ENCODE measurements at regions not wholly inside any gene's neighbourhood (a gene's known extent, or its start where the extent isn't known, plus 50 kb on each side); places are given as distances from the start of the nearest gene placed in this dataset.

DNA sequence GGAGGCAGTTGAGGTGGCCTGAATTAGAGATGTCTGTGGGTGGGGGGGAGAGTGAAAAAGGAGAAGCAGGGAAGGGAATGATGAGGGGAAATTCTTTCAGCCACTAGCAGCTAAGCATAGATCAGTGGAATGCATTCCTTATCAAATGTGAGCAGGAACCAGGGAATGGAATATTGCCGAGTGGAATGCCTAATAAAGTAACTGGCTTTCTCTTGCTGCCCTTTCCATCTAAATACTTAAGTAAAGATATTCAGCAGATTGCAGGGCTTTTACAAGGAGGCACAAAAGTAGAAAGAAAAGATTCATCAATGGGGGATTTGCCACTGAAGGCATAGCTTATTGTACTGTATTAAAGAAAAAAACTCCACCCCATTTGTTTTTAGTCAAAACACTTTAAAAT, 263.0 kb upstream of the RPS6KA3 start (continued):
- TF ChIP-seq GTF2I (CRISPR knock-in tag; conservative IDR thresholded peaks at IDR 0.05), result no peak
- TF ChIP-seq, protein P1, sequence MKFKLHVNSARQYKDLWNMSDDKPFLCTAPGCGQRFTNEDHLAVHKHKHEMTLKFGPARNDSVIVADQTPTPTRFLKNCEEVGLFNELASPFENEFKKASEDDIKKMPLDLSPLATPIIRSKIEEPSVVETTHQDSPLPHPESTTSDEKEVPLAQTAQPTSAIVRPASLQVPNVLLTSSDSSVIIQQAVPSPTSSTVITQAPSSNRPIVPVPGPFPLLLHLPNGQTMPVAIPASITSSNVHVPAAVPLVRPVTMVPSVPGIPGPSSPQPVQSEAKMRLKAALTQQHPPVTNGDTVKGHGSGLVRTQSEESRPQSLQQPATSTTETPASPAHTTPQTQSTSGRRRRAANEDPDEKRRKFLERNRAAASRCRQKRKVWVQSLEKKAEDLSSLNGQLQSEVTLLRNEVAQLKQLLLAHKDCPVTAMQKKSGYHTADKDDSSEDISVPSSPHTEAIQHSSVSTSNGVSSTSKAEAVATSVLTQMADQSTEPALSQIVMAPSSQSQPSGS (CRISPR knock-in tag; IDR thresholded peaks at IDR 0.05; ENCODE audit: borderline replicate concordance, low read depth), result no peak
- TF ChIP-seq NR2C2 (CRISPR knock-in tag; IDR thresholded peaks at IDR 0.05), result no peak
- no peak for TF ChIP-seq ETV6 (CRISPR knock-in tag; IDR thresholded peaks at IDR 0.05)
- no peak for TF ChIP-seq TEAD1 (CRISPR knock-in tag; IDR thresholded peaks at IDR 0.05)
- TF ChIP-seq RORB (CRISPR knock-in tag; IDR thresholded peaks at IDR 0.05), result no peak
- TF ChIP-seq, protein P2, sequence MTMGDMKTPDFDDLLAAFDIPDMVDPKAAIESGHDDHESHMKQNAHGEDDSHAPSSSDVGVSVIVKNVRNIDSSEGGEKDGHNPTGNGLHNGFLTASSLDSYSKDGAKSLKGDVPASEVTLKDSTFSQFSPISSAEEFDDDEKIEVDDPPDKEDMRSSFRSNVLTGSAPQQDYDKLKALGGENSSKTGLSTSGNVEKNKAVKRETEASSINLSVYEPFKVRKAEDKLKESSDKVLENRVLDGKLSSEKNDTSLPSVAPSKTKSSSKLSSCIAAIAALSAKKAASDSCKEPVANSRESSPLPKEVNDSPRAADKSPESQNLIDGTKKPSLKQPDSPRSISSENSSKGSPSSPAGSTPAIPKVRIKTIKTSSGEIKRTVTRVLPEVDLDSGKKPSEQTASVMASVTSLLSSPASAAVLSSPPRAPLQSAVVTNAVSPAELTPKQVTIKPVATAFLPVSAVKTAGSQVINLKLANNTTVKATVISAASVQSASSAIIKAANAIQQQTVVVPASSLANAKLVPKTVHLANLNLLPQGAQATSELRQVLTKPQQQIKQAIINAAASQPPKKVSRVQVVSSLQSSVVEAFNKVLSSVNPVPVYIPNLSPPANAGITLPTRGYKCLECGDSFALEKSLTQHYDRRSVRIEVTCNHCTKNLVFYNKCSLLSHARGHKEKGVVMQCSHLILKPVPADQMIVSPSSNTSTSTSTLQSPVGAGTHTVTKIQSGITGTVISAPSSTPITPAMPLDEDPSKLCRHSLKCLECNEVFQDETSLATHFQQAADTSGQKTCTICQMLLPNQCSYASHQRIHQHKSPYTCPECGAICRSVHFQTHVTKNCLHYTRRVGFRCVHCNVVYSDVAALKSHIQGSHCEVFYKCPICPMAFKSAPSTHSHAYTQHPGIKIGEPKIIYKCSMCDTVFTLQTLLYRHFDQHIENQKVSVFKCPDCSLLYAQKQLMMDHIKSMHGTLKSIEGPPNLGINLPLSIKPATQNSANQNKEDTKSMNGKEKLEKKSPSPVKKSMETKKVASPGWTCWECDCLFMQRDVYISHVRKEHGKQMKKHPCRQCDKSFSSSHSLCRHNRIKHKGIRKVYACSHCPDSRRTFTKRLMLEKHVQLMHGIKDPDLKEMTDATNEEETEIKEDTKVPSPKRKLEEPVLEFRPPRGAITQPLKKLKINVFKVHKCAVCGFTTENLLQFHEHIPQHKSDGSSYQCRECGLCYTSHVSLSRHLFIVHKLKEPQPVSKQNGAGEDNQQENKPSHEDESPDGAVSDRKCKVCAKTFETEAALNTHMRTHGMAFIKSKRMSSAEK (CRISPR knock-in tag; IDR thresholded peaks at IDR 0.05; ENCODE audit: borderline replicate concordance), result no peak
- TF ChIP-seq ZNF416 (CRISPR knock-in tag; IDR thresholded peaks at IDR 0.05), result no peak
- no peak for TF ChIP-seq EMX1 (CRISPR knock-in tag; IDR thresholded peaks at IDR 0.05)

DNA sequence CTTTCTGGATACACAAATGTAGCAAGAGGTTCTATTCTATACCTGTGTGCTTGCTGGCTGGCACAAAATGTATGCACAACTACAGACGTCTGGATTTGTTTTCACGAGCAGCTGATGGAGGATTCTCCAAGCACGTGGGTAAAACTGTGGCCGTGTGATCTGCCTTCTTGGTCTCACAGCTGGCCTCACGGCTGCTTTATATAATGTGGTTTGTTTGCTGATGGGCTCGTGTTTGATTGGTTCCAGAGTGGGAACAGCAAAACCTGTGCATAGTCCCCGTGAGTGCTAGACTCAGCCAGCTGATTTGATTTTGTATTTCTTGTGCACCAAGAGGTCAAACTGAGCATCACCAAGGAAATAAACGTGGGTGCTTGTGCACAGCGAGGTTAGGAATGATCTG, 262.6 kb upstream of the RPS6KA3 start:
- DNase-seq (ENCODE audit: low spot score) (no peak), ATAC-seq (no peak)
- ChIA-PET POLR2A (no interaction called here), CTCF (interaction anchor here (0.9 to 3.1 kb wide), 7 partner anchors 9 to 1196 kb away, joined by 3 to 18 read pairs (median 4); no protein-coding TSS in a partner anchor)
- Mint-ChIP-seq H3K27me3 (ENCODE audit: low read depth) (peaks cover 10% of the 10 kb centered on the region; the same call in 1 of the 2 replicates), H3K36me3 (no peaks in the 10 kb centered on the region), H3K27ac (no peak overlapping the region), H3K4me3 (no peak overlapping the region), H3K9me3 (no peaks in the 10 kb centered on the region), H3K4me1 (peaks cover 11% of the 10 kb centered on the region)
- TF ChIP-seq, protein P3, sequence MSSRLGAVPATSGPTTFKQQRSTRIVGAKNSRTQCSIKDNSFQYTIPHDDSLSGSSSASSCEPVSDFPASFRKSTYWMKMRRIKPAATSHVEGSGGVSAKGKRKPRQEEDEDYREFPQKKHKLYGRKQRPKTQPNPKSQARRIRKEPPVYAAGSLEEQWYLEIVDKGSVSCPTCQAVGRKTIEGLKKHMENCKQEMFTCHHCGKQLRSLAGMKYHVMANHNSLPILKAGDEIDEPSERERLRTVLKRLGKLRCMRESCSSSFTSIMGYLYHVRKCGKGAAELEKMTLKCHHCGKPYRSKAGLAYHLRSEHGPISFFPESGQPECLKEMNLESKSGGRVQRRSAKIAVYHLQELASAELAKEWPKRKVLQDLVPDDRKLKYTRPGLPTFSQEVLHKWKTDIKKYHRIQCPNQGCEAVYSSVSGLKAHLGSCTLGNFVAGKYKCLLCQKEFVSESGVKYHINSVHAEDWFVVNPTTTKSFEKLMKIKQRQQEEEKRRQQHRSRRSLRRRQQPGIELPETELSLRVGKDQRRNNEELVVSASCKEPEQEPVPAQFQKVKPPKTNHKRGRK (CRISPR knock-in tag; IDR thresholded peaks at IDR 0.05; ENCODE audit: borderline replicate concordance), result no peak
- TF ChIP-seq ZNF138 (CRISPR knock-in tag; conservative IDR thresholded peaks at IDR 0.05), result no peak
- no peak for TF ChIP-seq MYBL2 (CRISPR knock-in tag; IDR thresholded peaks at IDR 0.05)
- TF ChIP-seq ZNF396 (CRISPR knock-in tag; IDR thresholded peaks at IDR 0.05; ENCODE audit: borderline replicate concordance), result no peak
- TF ChIP-seq RELA (CRISPR knock-in tag; IDR thresholded peaks at IDR 0.05; ENCODE audit: borderline replicate concordance), result no peak
- no peak for TF ChIP-seq NR1H2 (CRISPR knock-in tag; IDR thresholded peaks at IDR 0.05)
- TF ChIP-seq, protein P4, sequence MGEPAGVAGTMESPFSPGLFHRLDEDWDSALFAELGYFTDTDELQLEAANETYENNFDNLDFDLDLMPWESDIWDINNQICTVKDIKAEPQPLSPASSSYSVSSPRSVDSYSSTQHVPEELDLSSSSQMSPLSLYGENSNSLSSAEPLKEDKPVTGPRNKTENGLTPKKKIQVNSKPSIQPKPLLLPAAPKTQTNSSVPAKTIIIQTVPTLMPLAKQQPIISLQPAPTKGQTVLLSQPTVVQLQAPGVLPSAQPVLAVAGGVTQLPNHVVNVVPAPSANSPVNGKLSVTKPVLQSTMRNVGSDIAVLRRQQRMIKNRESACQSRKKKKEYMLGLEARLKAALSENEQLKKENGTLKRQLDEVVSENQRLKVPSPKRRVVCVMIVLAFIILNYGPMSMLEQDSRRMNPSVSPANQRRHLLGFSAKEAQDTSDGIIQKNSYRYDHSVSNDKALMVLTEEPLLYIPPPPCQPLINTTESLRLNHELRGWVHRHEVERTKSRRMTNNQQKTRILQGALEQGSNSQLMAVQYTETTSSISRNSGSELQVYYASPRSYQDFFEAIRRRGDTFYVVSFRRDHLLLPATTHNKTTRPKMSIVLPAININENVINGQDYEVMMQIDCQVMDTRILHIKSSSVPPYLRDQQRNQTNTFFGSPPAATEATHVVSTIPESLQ (CRISPR knock-in tag; IDR thresholded peaks at IDR 0.05), result no peak
- TF ChIP-seq ZNF121 (CRISPR knock-in tag; IDR thresholded peaks at IDR 0.05), result no peak
- TF ChIP-seq, protein P5, sequence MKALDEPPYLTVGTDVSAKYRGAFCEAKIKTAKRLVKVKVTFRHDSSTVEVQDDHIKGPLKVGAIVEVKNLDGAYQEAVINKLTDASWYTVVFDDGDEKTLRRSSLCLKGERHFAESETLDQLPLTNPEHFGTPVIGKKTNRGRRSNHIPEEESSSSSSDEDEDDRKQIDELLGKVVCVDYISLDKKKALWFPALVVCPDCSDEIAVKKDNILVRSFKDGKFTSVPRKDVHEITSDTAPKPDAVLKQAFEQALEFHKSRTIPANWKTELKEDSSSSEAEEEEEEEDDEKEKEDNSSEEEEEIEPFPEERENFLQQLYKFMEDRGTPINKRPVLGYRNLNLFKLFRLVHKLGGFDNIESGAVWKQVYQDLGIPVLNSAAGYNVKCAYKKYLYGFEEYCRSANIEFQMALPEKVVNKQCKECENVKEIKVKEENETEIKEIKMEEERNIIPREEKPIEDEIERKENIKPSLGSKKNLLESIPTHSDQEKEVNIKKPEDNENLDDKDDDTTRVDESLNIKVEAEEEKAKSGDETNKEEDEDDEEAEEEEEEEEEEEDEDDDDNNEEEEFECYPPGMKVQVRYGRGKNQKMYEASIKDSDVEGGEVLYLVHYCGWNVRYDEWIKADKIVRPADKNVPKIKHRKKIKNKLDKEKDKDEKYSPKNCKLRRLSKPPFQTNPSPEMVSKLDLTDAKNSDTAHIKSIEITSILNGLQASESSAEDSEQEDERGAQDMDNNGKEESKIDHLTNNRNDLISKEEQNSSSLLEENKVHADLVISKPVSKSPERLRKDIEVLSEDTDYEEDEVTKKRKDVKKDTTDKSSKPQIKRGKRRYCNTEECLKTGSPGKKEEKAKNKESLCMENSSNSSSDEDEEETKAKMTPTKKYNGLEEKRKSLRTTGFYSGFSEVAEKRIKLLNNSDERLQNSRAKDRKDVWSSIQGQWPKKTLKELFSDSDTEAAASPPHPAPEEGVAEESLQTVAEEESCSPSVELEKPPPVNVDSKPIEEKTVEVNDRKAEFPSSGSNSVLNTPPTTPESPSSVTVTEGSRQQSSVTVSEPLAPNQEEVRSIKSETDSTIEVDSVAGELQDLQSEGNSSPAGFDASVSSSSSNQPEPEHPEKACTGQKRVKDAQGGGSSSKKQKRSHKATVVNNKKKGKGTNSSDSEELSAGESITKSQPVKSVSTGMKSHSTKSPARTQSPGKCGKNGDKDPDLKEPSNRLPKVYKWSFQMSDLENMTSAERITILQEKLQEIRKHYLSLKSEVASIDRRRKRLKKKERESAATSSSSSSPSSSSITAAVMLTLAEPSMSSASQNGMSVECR (CRISPR knock-in tag; IDR thresholded peaks at IDR 0.05; ENCODE audit: borderline replicate concordance), result no peak

All from WTC11 (cell line).